SK-N-SH treated with all-trans-retinoic acid at 6 μM for 48 hours (cell line): ENCODE measurements at regions not wholly inside any gene's neighbourhood (a gene's known extent, or its start where the extent isn't known, plus 50 kb on each side); places are given as distances from the start of the nearest gene placed in this dataset.

Source experiments
- CSDC2 ChIP-seq: fragments of 250-450 bp; sonication (Bioruptor Pico); IDR thresholded peaks from 2 replicates; pipeline ENCODE4 v1.5.0; 2020; ENCODE audit warnings: mild to moderate bottlenecking, moderate library complexity
- ESRRG ChIP-seq: fragments of 250-450 bp; sonication (Bioruptor Pico); IDR thresholded peaks from 2 replicates; pipeline ENCODE4 v1.6.1; 2021; ENCODE audit warnings: mild to moderate bottlenecking
- ISL1 ChIP-seq: fragments of 250-450 bp; sonication (Bioruptor Pico); IDR thresholded peaks from 2 replicates; pipeline ENCODE4 v2.1.2; 2022; ENCODE audit warnings: mild to moderate bottlenecking, moderate library complexity
- POU6F1 ChIP-seq: fragments of 250-450 bp; sonication (Bioruptor Pico); IDR thresholded peaks from 2 replicates; pipeline ENCODE4 v1.8.0; 2021; ENCODE audit warnings: low read depth, mild to moderate bottlenecking, moderate library complexity, borderline replicate concordance
- RARB ChIP-seq: fragments of 250-450 bp; sonication (Bioruptor Pico); IDR thresholded peaks from 2 replicates; pipeline ENCODE4 v1.8.0; 2021; ENCODE audit warnings: mild to moderate bottlenecking, moderate library complexity
- TCF4 ChIP-seq: fragments of 250-450 bp; sonication (Bioruptor Pico); IDR thresholded peaks from 2 replicates; pipeline ENCODE4 v1.8.0; 2021; ENCODE audit warnings: mild to moderate bottlenecking, moderate library complexity, borderline replicate concordance
- TOX ChIP-seq: fragments of 250-450 bp; sonication (Bioruptor Pico); IDR thresholded peaks from 2 replicates; pipeline ENCODE4 v1.8.0; 2021; ENCODE audit warnings: mild to moderate bottlenecking, moderate library complexity, borderline replicate concordance
- ZFP3 ChIP-seq: fragments of 250-450 bp; sonication (Bioruptor Pico); IDR thresholded peaks from 2 replicates; pipeline ENCODE4 v1.5.0; 2020; ENCODE audit warnings: mild to moderate bottlenecking, moderate library complexity
- ZFP30 ChIP-seq: fragments of 450-650 bp; formaldehyde crosslinking; IDR thresholded peaks from 2 replicates; pipeline ENCODE4 v1.5.0; 2022; ENCODE audit warnings: mild to moderate bottlenecking, moderate library complexity
- ZNF565 ChIP-seq: fragments of 450-650 bp; formaldehyde crosslinking; conservative IDR thresholded peaks from 2 replicates; pipeline ENCODE4 v1.5.0; 2020; ENCODE audit warnings: low read depth, mild to moderate bottlenecking, moderate library complexity
- ZNF8 ChIP-seq: fragments of 450-650 bp; formaldehyde crosslinking; IDR thresholded peaks from 2 replicates; pipeline ENCODE4 v1.5.0; 2020; ENCODE audit warnings: mild to moderate bottlenecking, moderate library complexity
- TF ChIP-seq, protein P1 (sequence below): fragments of 250-450 bp; sonication (Bioruptor Pico); IDR thresholded peaks from 2 replicates; pipeline ENCODE4 v1.8.0; 2020; ENCODE audit warnings: mild to moderate bottlenecking, moderate library complexity, borderline replicate concordance

DNA sequence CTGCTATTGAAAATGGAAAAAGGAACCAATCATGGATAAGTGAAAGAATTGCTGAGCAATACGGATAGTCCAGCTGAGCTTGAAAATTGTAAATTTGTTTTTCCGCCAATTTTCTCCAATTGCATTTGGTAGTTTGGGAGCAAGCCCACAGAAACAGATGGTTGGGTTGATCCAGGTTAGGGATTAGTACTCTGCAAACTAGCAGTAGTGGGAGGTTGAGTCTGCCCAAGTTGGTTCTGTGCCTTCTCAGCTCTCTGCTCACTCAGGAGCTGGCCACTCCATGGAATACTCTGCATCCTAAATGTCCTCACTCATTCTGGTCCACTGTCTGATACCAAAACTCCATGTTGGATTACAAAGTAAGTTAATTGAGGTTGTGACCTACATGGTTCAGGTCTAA lies 361.1 kb upstream of the ATP2B1 start:
- TF ChIP-seq POU6F1 (CRISPR knock-in tag) (no peak), ZFP3 (CRISPR knock-in tag) (no peak), RARB (CRISPR knock-in tag) (no peak), ZFP30 (no peak), ISL1 (CRISPR knock-in tag) (no peak), ZNF565 (CRISPR knock-in tag) (no peak), ESRRG (CRISPR knock-in tag) (no peak), CSDC2 (CRISPR knock-in tag) (no peak), TOX (CRISPR knock-in tag) (no peak), TCF4 (no peak), ZNF8 (no peak)
- TF ChIP-seq, protein P1, sequence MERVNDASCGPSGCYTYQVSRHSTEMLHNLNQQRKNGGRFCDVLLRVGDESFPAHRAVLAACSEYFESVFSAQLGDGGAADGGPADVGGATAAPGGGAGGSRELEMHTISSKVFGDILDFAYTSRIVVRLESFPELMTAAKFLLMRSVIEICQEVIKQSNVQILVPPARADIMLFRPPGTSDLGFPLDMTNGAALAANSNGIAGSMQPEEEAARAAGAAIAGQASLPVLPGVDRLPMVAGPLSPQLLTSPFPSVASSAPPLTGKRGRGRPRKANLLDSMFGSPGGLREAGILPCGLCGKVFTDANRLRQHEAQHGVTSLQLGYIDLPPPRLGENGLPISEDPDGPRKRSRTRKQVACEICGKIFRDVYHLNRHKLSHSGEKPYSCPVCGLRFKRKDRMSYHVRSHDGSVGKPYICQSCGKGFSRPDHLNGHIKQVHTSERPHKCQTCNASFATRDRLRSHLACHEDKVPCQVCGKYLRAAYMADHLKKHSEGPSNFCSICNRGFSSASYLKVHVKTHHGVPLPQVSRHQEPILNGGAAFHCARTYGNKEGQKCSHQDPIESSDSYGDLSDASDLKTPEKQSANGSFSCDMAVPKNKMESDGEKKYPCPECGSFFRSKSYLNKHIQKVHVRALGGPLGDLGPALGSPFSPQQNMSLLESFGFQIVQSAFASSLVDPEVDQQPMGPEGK (CRISPR knock-in tag) = no peak
